CD14-positive monocyte (primary cell): ENCODE measurements at regions not wholly inside any gene's neighbourhood (a gene's known extent, or its start where the extent isn't known, plus 50 kb on each side); places are given as distances from the start of the nearest gene placed in this dataset.

Experiments
- DNase-seq, 3 donors: peaks; one replicate each; pipeline ENCODE4 v3.0.0-alpha.2; 2011 to 2022
- H2AFZ ChIP-seq: 2 replicates; pipeline ENCODE4 v1.6.0; 2012; ENCODE audit warnings: mild to moderate bottlenecking, low read depth, low read length, inconsistent platforms; ENCODE audit not compliant: insufficient read depth, poor library complexity, severe bottlenecking
- H3K27ac ChIP-seq, 2 donors: 1 replicate in 1 of 2; 2 replicates in 1 of 2; pipeline ENCODE4 v1.5.1; 2012 to 2013; ENCODE audit warnings: low read length in 2 of 2, control low read depth in 1 of 2, inconsistent platforms in 1 of 2, low read depth in 1 of 2, mild to moderate bottlenecking in 1 of 2
- H3K27me3 ChIP-seq, 2 donors: one replicate each; pipeline versions ENCODE4 v1.6.0 to v1.6.1; 2011 to 2013; ENCODE audit warnings: low read length in 2 of 2; ENCODE audit not compliant: control insufficient read depth in 2 of 2, insufficient read depth in 2 of 2
- H3K36me3 ChIP-seq, 2 donors: replicated peaks in 1 of 2; 1 replicate in 1 of 2; 2 replicates in 1 of 2; pipeline versions ENCODE4 v1.5.1 to v1.6.1; 2012 to 2013; ENCODE audit warnings: low read length in 2 of 2, control low read depth in 1 of 2, inconsistent platforms in 1 of 2, mild to moderate bottlenecking in 1 of 2; ENCODE audit not compliant: insufficient read depth in 2 of 2, control insufficient read depth in 1 of 2
- H3K4me1 ChIP-seq, 2 donors: 1 replicate in 1 of 2; 2 replicates in 1 of 2; pipeline versions ENCODE4 v1.5.1 to v1.6.1; 2012 to 2013; ENCODE audit warnings: low read length in 2 of 2, control low read depth in 1 of 2, inconsistent platforms in 1 of 2, mild to moderate bottlenecking in 1 of 2, moderate library complexity in 1 of 2; ENCODE audit not compliant: insufficient read depth in 2 of 2, control insufficient read depth in 1 of 2
- H3K4me2 ChIP-seq: replicated peaks from 2 replicates; pipeline ENCODE3; 2012; ENCODE audit warnings: low read length, moderate library complexity, mild to moderate bottlenecking; ENCODE audit not compliant: poor library complexity, severe bottlenecking; ENCODE audit errors: extremely low read depth
- H3K4me3 ChIP-seq, 3 experiments: fragments of 200-600 bp in 1 of 3; sonication (generic) in 1 of 3; replicated peaks in 1 of 3; 1 replicate in 2 of 3; 2 replicates in 1 of 3; pipeline ENCODE4 v1.5.1; 2011 to 2013; ENCODE audit warnings: low read length in 3 of 3, mild to moderate bottlenecking in 3 of 3, control low read depth in 2 of 3, low read depth in 2 of 3, inconsistent platforms in 1 of 3, moderate library complexity in 1 of 3
- H3K79me2 ChIP-seq: 2 replicates; pipeline ENCODE4 v1.6.0; 2012; ENCODE audit warnings: mild to moderate bottlenecking, control low read depth, inconsistent platforms, low read length, moderate library complexity; ENCODE audit not compliant: insufficient read depth
- H3K9ac ChIP-seq: 2 replicates; pipeline ENCODE4 v1.6.0; 2017; ENCODE audit warnings: low read length, mild to moderate bottlenecking; ENCODE audit not compliant: insufficient read depth, poor library complexity, severe bottlenecking
- H3K9me3 ChIP-seq, 2 donors: replicated peaks in 1 of 2; 1 replicate in 1 of 2; 2 replicates in 1 of 2; pipeline versions ENCODE4 v1.5.1 to v1.6.1; 2012 to 2013; ENCODE audit warnings: low read length in 2 of 2, control low read depth in 1 of 2; ENCODE audit not compliant: control insufficient read depth in 1 of 2, insufficient read depth in 1 of 2
- H4K20me1 ChIP-seq: 2 replicates; pipeline ENCODE4 v1.6.0; 2012; ENCODE audit warnings: mild to moderate bottlenecking, low read length, control low read depth, moderate library complexity; ENCODE audit not compliant: insufficient read depth
- H3K27ac Mint-ChIP-seq, 7 donors: one replicate each; pipeline ENCODE4 v1.8.0; 2020; ENCODE audit warnings: mild to moderate bottlenecking in 7 of 7, mixed read lengths in 7 of 7, moderate library complexity in 6 of 7, inconsistent platforms in 2 of 7
- H3K27me3 Mint-ChIP-seq, 3 donors: one replicate each; pipeline ENCODE4 v1.8.0; 2021 to 2022; ENCODE audit warnings: low read depth in 3 of 3, mild to moderate bottlenecking in 3 of 3, mixed read lengths in 3 of 3, moderate library complexity in 3 of 3, inconsistent platforms in 1 of 3
- H3K36me3 Mint-ChIP-seq, 2 donors: one replicate each; pipeline ENCODE4 v1.8.0; 2020; ENCODE audit warnings: mixed read lengths in 2 of 2, inconsistent platforms in 1 of 2, mild to moderate bottlenecking in 1 of 2
- H3K4me1 Mint-ChIP-seq: one replicate; pipeline ENCODE4 v1.8.0; 2020; ENCODE audit warnings: mild to moderate bottlenecking, mixed read lengths
- H3K4me3 Mint-ChIP-seq, 2 donors: one replicate each; pipeline ENCODE4 v1.8.0; 2020; ENCODE audit warnings: mild to moderate bottlenecking in 2 of 2, mixed read lengths in 2 of 2, moderate library complexity in 1 of 2
- H3K9me3 Mint-ChIP-seq, 7 donors: one replicate each; pipeline ENCODE4 v1.8.0; 2020 to 2022; ENCODE audit warnings: mixed read lengths in 7 of 7, mild to moderate bottlenecking in 6 of 7, moderate library complexity in 6 of 7, inconsistent platforms in 2 of 7
- WGBS: methylation state at CpG from one replicate; pipeline ENCODE4 v1.1.5; 2013; ENCODE audit warnings: missing lambda C conversion rate; ENCODE audit not compliant: insufficient coverage; 5-methylcytosine and 5-hydroxymethylcytosine counted together
- intact Hi-C, 2 donors: fragments of 100-400 bp; cut with micrococcal nuclease; formaldehyde crosslinking; loops; one replicate each; pipeline versions ENCODE4 v1.15.0 to v1.15.1; 2023
- TF ChIP-seq, protein P1 (sequence below): fragments of 200-600 bp; IDR thresholded peaks from one replicate; pipeline ENCODE4 v1.8.0; 2022; ENCODE audit warnings: antibody characterized with exemption, mild to moderate bottlenecking

GRCh38 chr16:66161942-66162341, 204.5 kb upstream of the CDH5 start:
- Histone ChIP-seq H4K20me1 (no peaks in the 10 kb centered on the region), H3K27ac (no peak overlapping the region), H3K4me2 (no peak overlapping the region), H2AFZ (no peak overlapping the region), H3K4me1 (peaks cover 14 to 17% of the 10 kb centered on the region in 2 donors), H3K36me3 (no peaks in the 10 kb centered on the region), H3K9ac (no peak overlapping the region), H3K9me3 (no peaks in the 10 kb centered on the region), H3K27me3 (no peaks in the 10 kb centered on the region), H3K4me3 (no peak overlapping the region), H3K79me2 (no peaks in the 10 kb centered on the region)
- no peaks in the 10 kb centered on the region for H3K36me3 Mint-ChIP-seq
- no peak for DNase-seq
- TF ChIP-seq, protein P1, sequence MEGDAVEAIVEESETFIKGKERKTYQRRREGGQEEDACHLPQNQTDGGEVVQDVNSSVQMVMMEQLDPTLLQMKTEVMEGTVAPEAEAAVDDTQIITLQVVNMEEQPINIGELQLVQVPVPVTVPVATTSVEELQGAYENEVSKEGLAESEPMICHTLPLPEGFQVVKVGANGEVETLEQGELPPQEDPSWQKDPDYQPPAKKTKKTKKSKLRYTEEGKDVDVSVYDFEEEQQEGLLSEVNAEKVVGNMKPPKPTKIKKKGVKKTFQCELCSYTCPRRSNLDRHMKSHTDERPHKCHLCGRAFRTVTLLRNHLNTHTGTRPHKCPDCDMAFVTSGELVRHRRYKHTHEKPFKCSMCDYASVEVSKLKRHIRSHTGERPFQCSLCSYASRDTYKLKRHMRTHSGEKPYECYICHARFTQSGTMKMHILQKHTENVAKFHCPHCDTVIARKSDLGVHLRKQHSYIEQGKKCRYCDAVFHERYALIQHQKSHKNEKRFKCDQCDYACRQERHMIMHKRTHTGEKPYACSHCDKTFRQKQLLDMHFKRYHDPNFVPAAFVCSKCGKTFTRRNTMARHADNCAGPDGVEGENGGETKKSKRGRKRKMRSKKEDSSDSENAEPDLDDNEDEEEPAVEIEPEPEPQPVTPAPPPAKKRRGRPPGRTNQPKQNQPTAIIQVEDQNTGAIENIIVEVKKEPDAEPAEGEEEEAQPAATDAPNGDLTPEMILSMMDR, result no peak
- no peak overlapping the region for H3K4me3 Mint-ChIP-seq
- H3K27ac Mint-ChIP-seq, result no peak overlapping the region
- intact Hi-C loops, result loop anchor here in 1 of 2 donors (10.0 kb wide), 1 partner anchor 63 kb away; no protein-coding TSS in a partner anchor
- H3K27me3 Mint-ChIP-seq, result peaks cover 0 to 7% (median 5%) of the 10 kb centered on the region in 3 donors
- peaks cover 19% of the 10 kb centered on the region for H3K4me1 Mint-ChIP-seq
- peaks cover 0 to 2% (median 0%) of the 10 kb centered on the region in 7 donors for H3K9me3 Mint-ChIP-seq
- 95% methylated on average over 8 of the region's 8 CpGs for WGBS

- Histone ChIP-seq H4K20me1 (no peaks in the 10 kb centered on the region), H3K9ac (no peak overlapping the region), H3K9me3 (no peaks in the 10 kb centered on the region), H3K36me3 (no peaks in the 10 kb centered on the region), H3K27ac (no peak overlapping the region), H2AFZ (no peak overlapping the region), H3K4me3 (no peak overlapping the region), H3K4me2 (no peak overlapping the region), H3K79me2 (no peaks in the 10 kb centered on the region), H3K4me1 (peaks cover 7 to 10% of the 10 kb centered on the region in 2 donors), H3K27me3 (no peaks in the 10 kb centered on the region)
- WGBS, result 100% methylated on average over 1 of the region's 3 CpGs
- TF ChIP-seq, protein P1, result no peak
- Mint-ChIP-seq H3K36me3 (no peaks in the 10 kb centered on the region), H3K4me1 (peaks cover 12% of the 10 kb centered on the region), H3K27me3 (peaks cover 0 to 9% (median 2%) of the 10 kb centered on the region in 3 donors), H3K4me3 (no peak overlapping the region), H3K9me3 (peaks cover 0 to 2% (median 0%) of the 10 kb centered on the region in 7 donors), H3K27ac (no peak overlapping the region)
- no peak for DNase-seq
- intact Hi-C loops, result loop anchor here in 1 of 2 donors (10.0 kb wide), 1 partner anchor 64 kb away; no protein-coding TSS in a partner anchor
These were observed 205.2 kb upstream of the CDH5 start for GRCh38 chr16:66161269-66161668.
